ENCODE measurements at regions not wholly inside any gene's neighbourhood (a gene's known extent, or its start where the extent isn't known, plus 50 kb on each side); places are given as distances from the start of the nearest gene placed in this dataset.

GRCh38 chrX:112577146-112577545, 102.6 kb downstream of the LHFPL1 start:
- TF ChIP-seq CTCF (IDR thresholded peaks at IDR 0.05; ENCODE audit: unreplicated experiment in 3 of 3) = no peak

GRCh38 chrX:112571388-112571787, 108.3 kb downstream of the LHFPL1 start:
- Mint-ChIP-seq H3K4me1 (no peaks in the 10 kb centered on the region), H3K27ac (no peak overlapping the region), H3K9me3 (peaks cover 4% of the 10 kb centered on the region), H3K27me3 (ENCODE audit: low read depth) (no peaks in the 10 kb centered on the region), H3K4me3 (no peak overlapping the region), H3K36me3 (ENCODE audit: low read depth) (no peaks in the 10 kb centered on the region)
- TF ChIP-seq CTCF (IDR thresholded peaks at IDR 0.05; ENCODE audit: unreplicated experiment in 3 of 3) = no peak

More at GRCh38 chrX:112577146-112577545, 102.6 kb downstream of the LHFPL1 start:
- Mint-ChIP-seq H3K4me3 (no peak overlapping the region), H3K9me3 (peaks cover 10% of the 10 kb centered on the region), H3K36me3 (ENCODE audit: low read depth) (no peaks in the 10 kb centered on the region), H3K4me1 (no peaks in the 10 kb centered on the region), H3K27me3 (ENCODE audit: low read depth) (no peaks in the 10 kb centered on the region), H3K27ac (no peak overlapping the region)

GRCh38 chrX:112555831-112556230, 123.9 kb downstream of the LHFPL1 start:
- Mint-ChIP-seq H3K4me3 (no peak overlapping the region), H3K27me3 (ENCODE audit: low read depth) (peaks cover 3% of the 10 kb centered on the region), H3K9me3 (no peaks in the 10 kb centered on the region), H3K27ac (no peak overlapping the region), H3K36me3 (ENCODE audit: low read depth) (no peaks in the 10 kb centered on the region), H3K4me1 (no peaks in the 10 kb centered on the region)
- no peak for TF ChIP-seq CTCF (IDR thresholded peaks at IDR 0.05; ENCODE audit: unreplicated experiment in 3 of 3)

- no peak overlapping the region for H3K4me3 Mint-ChIP-seq
- no peak overlapping the region for H3K27ac Mint-ChIP-seq
- no peak for TF ChIP-seq CTCF (IDR thresholded peaks at IDR 0.05; ENCODE audit: unreplicated experiment in 3 of 3)
- H3K4me1 Mint-ChIP-seq = peaks cover 8% of the 10 kb centered on the region
- H3K36me3 Mint-ChIP-seq (ENCODE audit: low read depth) = no peaks in the 10 kb centered on the region
- no peaks in the 10 kb centered on the region for H3K27me3 Mint-ChIP-seq (ENCODE audit: low read depth)
- H3K9me3 Mint-ChIP-seq = no peaks in the 10 kb centered on the region
These were observed 134.7 kb downstream of the LHFPL1 start for GRCh38 chrX:112545051-112545450.

- Mint-ChIP-seq H3K9me3 (no peaks in the 10 kb centered on the region), H3K4me3 (no peak overlapping the region), H3K27ac (no peak overlapping the region), H3K27me3 (ENCODE audit: low read depth) (no peaks in the 10 kb centered on the region), H3K4me1 (peaks cover 21% of the 10 kb centered on the region), H3K36me3 (ENCODE audit: low read depth) (no peaks in the 10 kb centered on the region)
- no peak for TF ChIP-seq CTCF (IDR thresholded peaks at IDR 0.05; ENCODE audit: unreplicated experiment in 3 of 3)
These were observed 143.2 kb downstream of the LHFPL1 start for GRCh38 chrX:112536544-112536943.

- no peaks in the 10 kb centered on the region for H3K36me3 Mint-ChIP-seq (ENCODE audit: low read depth)
These were observed 151.8 kb downstream of the LHFPL1 start for GRCh38 chrX:112527903-112528302.

More at GRCh38 chrX:112527903-112528302, 151.8 kb downstream of the LHFPL1 start:
- no peak overlapping the region for H3K27ac Mint-ChIP-seq
- peaks cover 4% of the 10 kb centered on the region for H3K9me3 Mint-ChIP-seq
- no peak overlapping the region for H3K4me3 Mint-ChIP-seq
- no peaks in the 10 kb centered on the region for H3K27me3 Mint-ChIP-seq (ENCODE audit: low read depth)
- no peaks in the 10 kb centered on the region for H3K4me1 Mint-ChIP-seq
- no peak for TF ChIP-seq CTCF (IDR thresholded peaks at IDR 0.05; ENCODE audit: unreplicated experiment in 3 of 3)

Data from nephron (organoid).